GM12864 (cell line): ENCODE measurements at regions not wholly inside any gene's neighbourhood (a gene's known extent, or its start where the extent isn't known, plus 50 kb on each side); places are given as distances from the start of the nearest gene placed in this dataset.
"Not testable (repeated sequence)": the region's sequence is repeated elsewhere in the genome, so short reads cannot be mapped to it uniquely, and the experiment has no call there.

ENCODE experiments used
- DNase-seq: peaks from one replicate; pipeline ENCODE4 v3.0.0-alpha.2; 2011; ENCODE audit warnings: low read depth
- H3K4me3 ChIP-seq: 2 replicates; pipeline ENCODE4 v1.5.1; 2011; ENCODE audit warnings: mild to moderate bottlenecking, low read depth, low read length, control low read depth
- CTCF ChIP-seq: IDR thresholded peaks from 2 replicates; pipeline ENCODE4 v1.5.1; 2011; ENCODE audit warnings: low read depth, mild to moderate bottlenecking, moderate library complexity, low read length, control low read depth, inconsistent platforms; ENCODE audit errors: missing control alignments

DNA sequence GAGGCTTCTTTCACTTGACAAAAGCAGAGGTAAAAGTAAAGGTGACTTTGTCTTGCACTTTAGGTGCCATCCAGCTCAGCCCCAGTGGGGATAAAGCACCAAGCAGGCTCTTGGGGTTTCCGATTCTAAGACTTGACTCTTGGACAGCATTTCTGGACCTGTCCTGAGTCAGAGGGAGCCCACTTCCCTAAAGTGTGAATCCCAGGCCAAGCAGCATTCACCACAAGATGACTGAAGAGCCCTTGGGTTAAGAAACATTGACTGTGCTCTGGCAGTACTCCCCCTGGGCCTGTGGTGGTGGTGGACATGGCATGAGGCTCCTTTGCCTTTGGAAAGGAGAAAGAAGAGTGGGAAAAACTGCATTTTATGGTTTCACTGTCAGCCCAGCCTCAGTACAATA, 638.0 kb upstream of the VRK2 start:
- no peak overlapping the region for H3K4me3 ChIP-seq
- DNase-seq: no peak
- TF ChIP-seq CTCF: no peak

- no peak overlapping the region for H3K4me3 ChIP-seq
- TF ChIP-seq CTCF: no peak
- no peak for DNase-seq
These were observed 629.6 kb upstream of the VRK2 start for GRCh38 chr2:57417007-57417406.

DNA sequence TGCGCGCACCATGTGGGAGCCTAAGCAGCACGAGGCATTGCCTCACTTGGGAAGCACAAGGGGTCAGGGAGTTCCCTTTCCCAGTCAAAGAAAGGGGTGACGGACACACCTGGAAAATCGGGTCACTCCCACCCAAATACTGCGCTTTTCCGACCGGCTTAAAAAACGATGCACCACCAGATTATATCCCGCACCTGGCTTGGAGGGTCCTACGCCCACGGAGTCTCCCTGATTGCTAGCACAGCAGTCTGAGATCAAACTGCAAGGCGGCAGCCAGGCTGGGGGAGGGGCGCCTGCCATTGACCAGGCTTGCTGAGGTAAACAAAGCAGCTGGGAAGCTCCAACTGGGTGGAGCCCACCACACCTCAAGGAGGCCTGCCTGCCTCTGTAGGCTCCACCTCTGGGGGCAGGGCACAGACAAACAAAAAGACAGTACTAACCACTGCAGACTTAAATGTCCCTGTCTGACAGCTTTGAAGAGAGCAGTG, 627.7 kb upstream of the VRK2 start:
- DNase-seq, H3K4me3 ChIP-seq: not testable (repeated sequence)

- H3K4me3 ChIP-seq: no peak overlapping the region
- DNase-seq: no peak
- TF ChIP-seq CTCF: no peak
These were observed 616.8 kb upstream of the VRK2 start for GRCh38 chr2:57429831-57430230.

DNA sequence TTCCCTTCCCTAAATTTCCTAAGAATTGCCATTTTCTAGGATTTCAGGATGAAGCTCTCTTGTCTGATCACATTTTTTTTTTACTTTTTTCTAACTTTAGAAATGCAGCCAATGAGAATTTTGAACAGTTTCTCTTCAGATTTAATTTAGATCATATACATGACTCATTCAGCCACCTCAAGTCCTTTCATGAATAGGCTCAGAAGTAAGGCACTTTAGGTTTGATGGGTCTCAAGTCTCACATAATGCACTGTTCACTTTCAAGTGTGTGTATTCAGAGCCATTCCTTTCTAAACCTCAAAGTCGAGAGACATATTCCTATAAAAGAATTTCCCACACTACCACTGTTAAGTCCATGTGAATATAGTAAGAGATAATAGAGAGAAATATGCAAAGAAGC, 614.1 kb upstream of the VRK2 start:
- no peak for DNase-seq
- TF ChIP-seq CTCF: no peak
- no peak overlapping the region for H3K4me3 ChIP-seq

- no peak overlapping the region for H3K4me3 ChIP-seq
- no peak for TF ChIP-seq CTCF
- DNase-seq: no peak
These were observed 612.2 kb upstream of the VRK2 start for GRCh38 chr2:57434441-57434840.

GRCh38 chr2:57434972-57435371, 611.6 kb upstream of the VRK2 start:
- no peak for DNase-seq
- H3K4me3 ChIP-seq: no peak overlapping the region
- TF ChIP-seq CTCF: no peak

DNA sequence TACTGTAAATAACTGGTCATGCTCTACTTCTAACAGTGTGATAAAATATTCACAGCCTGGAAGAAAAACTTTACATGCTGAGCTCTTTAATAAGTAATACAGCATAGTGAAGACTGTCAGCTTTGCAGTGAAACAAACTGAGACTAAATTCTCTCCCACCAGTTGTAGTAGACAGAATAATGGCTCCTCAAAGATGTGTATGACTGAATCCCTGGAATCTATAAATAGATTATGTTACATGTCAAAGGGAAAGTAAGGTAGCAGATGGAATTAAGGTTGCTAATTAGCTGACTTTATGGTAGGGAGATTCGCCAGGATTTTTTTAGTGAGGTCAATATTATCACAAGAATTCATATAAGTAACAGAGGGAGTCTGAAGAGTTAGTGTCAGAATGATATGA, 609.5 kb upstream of the VRK2 start:
- H3K4me3 ChIP-seq: no peak overlapping the region
- TF ChIP-seq CTCF: no peak
- DNase-seq: no peak
